ENCODE measurements at regions not wholly inside any gene's neighbourhood (a gene's known extent, or its start where the extent isn't known, plus 50 kb on each side); places are given as distances from the start of the nearest gene placed in this dataset.

DNA sequence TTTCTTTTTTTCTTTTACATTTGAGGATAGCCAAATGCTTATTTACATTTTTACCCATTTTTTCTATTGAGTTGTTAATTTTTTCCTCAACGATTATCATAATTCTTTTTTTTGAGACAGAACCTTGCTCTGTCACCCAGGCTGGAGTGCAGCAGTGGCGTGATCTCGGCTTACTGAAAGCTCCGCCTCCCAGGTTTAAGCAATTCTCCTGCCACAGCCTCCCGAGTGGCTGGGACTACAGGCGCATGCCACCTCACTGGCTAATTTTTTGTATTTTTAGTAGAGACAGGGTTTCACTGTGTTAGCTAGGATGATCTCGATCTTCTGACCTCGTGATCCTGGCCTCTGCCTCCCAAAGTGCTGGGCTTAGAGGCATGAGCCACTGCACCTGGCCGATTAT lies 208.7 kb downstream of the LIG4 start:
- DNase-seq (ENCODE audit: low read depth in 2 of 2, low spot score in 1 of 2): no peak

DNA sequence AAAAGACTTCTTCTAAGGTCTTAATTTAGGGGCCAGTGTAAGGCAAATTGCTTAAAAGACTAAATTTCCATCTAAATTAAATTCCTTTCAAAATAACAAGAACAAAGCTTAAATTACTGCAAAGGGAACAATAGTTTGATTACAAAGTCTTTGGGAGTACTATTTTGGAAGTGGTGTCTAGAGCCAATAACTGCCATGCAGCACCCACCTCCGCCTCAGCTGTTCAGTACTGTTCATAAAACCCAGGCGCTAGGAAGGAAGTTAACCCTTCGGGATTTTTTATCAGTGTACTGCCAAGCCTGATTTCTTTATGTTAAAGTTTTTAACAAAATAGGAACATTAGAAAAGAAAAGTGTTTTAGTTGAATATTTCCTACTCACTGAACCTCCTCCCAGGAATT lies 210.1 kb downstream of the LIG4 start:
- no peak for DNase-seq (ENCODE audit: low read depth in 2 of 2, low spot score in 1 of 2)

DNA sequence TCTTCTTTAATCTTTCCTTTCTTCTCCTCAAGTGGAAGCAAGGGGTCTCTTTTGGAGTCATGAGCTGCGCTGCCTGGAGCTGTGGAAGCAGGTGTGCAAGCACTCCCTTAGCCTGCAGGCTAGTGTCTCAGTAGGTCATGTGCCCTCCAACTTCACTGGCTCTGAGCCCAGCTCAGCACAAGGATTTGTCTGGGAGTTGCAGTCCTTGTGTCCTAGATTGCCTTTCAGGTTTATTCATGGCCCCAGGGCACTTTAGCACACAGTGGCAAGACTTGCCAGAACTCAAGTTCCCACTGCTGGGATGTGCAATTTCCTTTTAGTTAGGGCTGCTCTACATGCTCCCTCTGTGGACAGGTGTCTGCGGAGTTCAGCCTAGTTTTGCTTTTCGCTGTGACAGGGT lies 211.7 kb downstream of the LIG4 start:
- no peak for DNase-seq (ENCODE audit: low read depth in 2 of 2, low spot score in 1 of 2)

DNA sequence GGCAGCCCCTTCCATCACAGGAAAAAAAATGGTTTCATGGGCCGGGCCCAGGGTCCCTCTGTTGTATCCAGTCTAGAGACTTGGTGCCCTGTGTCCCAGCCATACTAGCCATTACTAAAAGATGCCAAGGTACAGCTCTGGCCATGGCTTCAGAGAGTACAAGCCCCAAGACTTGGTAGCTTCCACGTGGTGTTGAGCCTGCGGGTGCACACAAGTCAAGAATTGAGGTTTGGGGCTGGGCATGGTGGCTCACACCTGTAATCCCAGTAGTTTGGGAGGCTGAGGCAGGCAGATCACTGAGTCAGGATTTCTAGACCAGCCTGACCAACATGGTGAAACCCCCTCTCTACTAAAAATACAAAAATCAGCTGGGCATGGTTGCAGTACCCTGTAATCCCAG lies 214.3 kb downstream of the LIG4 start:
- no peak for DNase-seq (ENCODE audit: low read depth in 2 of 2, low spot score in 1 of 2)

DNA sequence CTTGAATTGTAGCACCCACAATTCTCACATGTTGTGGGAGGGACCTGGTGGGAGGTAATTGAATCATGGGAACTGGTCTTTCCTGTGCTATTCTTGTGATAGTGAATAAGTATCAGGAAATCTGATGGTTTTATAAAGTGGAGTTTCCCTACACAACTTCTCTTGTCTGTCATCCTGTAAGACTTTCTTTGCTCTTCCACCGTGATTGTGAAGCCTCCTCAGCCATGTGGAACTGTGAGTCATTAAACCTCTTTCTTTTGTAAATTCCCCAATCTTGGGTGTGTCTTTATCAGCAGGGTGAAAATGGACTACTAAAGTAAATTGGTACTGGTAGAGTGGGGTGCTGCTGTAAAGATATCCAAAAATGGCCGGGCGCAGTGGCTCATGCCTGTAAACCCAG lies 215.6 kb downstream of the LIG4 start:
- DNase-seq (ENCODE audit: low read depth in 2 of 2, low spot score in 1 of 2): no peak

DNA sequence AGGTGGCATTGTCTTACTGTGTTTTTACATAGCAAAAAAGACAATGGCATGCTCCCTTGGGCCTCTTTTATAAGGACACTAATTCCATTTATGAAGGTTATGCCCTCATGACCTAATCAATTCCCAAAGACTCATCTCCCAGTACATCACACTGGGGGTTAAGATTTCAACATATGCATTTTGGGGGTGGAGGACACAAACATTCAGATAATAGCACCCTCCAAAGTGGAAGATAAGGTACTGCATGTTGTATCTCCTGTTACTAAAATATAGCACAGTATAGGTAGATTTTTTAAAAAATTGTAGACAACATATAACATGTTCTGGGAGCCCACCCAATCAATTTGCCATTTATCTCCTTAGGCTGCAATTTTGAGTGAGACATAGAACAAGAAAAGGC lies 221.2 kb downstream of the LIG4 start:
- DNase-seq (ENCODE audit: low read depth in 2 of 2, low spot score in 1 of 2): no peak

DNA sequence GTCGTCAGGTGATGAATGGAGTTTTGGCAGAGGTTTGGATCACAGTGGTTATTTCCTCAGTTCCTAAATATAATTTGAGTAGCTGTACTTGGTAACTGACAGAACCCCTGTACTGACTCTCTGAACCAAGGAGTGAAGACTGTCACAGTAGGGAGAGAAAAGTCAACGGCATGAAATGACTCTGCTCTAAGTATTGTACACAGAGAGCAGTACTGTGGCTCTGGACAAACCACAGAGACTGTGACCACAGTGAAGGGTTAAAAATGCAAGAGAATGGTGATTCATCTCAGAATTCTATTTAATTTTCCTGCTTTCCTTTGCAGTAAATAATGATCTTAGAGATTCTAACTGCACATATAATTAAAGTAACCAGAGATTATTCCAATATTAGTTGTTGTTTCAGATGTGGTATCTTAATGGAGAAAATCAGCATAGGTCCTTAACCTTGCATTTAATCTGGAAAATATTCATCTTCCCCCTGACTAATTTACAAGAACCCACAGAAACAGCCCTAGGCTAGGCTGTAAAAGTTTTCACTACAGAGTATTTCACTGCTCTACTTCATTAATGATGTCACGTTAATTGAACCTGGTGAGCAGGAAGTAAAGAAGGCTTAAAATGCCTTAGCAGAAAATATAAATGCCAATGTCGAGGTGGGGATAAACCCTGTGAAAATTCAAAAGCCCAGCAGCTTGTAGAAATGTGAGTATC lies 221.9 kb downstream of the LIG4 start:
- DNase-seq (ENCODE audit: low read depth in 2 of 2, low spot score in 1 of 2): no peak

DNA sequence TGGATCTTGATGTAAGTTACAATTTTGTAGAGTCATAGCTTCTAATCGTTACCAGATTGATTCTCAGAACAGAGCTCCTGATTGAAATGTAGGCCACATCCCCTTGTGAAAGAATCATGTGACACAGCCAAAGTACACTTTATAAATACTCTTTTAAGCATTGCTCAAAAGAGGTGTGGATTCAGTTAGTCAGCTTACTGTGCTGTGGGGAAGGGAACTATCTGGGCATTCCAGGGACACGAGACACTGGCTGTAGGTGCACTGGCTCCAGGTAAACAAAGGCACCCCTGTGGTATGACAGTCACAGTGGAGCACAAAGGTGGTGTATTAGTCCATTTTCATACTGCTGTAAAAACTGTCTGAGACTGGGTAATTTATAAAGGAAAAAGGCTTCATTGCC lies 222.8 kb downstream of the LIG4 start:
- no peak for DNase-seq (ENCODE audit: low read depth in 2 of 2, low spot score in 1 of 2)

DNA sequence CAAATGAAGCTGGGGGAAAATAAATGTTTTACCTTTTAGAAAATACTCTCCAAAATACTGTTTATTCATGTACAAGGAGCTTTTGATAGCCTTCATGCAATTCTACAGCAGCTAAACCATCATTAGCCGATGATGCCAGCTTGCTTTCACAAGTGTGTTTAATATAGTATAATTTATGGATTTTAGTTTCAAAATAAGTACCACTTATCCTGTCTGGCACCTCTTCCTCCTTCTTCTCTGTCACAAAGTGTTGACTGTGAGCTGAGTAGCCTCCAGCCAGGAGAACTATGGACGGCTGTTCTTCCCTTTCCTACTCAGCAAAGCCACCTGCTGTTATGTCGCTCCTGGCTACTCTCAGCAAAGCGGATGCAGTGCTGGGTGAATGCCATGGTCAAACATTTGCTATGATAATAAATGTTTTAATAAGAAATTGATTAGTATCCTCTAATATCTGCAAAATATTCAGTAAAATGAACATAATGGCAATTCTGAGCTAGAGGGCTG lies 238.2 kb downstream of the LIG4 start:
- no peak for DNase-seq (ENCODE audit: low read depth in 2 of 2, low spot score in 1 of 2)

DNA sequence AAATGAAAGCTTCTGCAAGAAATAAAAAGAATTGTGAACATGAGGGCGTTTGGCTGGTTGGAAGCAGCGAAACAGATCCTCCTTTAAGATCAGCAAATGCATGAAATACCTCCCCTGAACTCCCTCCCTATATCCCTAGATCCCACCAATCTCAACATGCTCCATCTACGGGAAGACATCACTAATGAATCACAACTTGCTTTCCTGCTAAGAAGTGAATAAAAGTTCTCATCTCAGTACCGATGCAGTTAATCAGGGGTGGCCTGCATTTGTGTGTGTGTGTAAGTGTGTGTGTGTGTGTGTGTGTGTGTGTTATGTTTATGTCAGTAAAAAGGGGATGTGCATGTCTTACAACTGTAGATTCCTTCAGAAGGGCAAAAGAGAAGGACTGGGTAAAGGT lies 238.7 kb downstream of the LIG4 start:
- DNase-seq (ENCODE audit: low read depth in 2 of 2, low spot score in 1 of 2): no peak

DNA sequence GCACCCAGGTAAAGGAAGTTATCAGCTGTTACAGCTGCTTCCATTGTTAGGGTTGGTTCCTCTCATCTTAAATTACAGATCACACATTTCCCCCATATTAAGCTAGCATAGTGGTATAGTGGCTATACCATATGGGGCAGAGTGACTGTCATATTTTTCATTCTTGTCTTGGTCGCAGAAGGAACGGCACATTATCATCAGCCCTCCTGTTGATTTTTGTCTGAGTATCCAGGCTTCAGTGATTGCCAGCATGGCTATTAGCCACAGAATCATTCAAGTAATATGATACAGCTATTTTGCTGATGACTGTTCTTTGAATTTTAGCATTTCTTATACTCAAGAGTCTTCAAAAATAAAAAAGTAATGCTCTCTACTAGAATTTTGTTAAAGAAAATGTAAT lies 240.9 kb downstream of the LIG4 start:
- DNase-seq (ENCODE audit: low read depth in 2 of 2, low spot score in 1 of 2): no peak

DNA sequence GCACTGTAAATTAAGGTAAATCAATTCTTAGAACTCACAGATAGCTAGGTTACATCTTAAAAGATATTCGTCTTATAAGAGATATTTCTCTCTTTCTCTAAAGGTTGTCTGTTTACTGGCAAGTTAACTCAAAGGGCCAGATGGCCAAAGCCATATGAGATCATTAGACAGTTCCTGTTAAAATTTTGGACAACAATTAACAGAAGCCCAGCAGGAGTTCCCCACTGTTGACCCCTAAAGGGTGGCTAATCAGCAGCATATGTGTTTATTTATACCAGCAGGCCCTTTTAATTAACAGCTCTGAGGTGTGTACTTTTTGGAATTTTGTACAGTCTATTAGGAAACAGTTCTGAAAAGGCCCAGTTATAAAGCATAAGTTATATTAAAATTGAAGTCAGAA lies 245.8 kb downstream of the LIG4 start:
- no peak for DNase-seq (ENCODE audit: low read depth in 2 of 2, low spot score in 1 of 2)

DNA sequence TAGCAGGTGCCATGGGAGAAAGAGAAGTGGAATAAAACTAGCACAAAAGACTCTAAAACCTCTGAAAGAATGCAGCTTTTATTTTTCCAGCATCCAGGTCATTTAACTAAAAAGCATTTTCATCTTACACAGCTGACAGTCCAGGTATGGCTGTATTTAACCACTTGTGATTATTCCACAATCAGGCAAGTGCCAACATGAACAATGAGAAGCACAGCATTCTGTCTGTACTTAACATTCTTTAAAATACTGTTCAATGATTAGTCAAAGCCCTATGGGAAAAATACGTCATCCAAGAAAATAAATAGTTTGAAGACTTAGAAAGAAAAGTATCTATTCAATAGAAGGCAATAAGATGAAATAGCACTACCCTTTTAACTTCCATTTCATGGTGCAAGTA lies 246.9 kb downstream of the LIG4 start:
- no peak for DNase-seq (ENCODE audit: low read depth in 2 of 2, low spot score in 1 of 2)

DNA sequence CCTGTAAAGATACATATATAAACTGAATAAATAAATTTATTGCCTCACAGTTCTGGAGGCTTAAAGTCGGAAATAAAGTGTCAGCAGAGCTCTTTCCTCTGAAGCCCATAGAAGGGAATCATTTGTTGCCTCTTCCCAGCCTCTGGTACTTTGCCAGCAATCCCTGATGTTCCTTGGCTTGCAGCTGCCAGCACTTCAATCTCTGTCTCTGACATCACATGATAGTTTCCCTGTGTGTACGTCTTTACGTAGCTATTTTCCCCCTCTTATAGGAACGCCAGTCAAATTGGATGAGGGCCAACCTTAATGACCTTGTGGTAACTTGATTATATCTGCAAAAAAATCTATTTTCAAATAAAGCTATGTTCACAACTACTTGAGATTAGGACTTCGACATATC lies 250.9 kb downstream of the LIG4 start:
- no peak for DNase-seq (ENCODE audit: low read depth in 2 of 2, low spot score in 1 of 2)

DNA sequence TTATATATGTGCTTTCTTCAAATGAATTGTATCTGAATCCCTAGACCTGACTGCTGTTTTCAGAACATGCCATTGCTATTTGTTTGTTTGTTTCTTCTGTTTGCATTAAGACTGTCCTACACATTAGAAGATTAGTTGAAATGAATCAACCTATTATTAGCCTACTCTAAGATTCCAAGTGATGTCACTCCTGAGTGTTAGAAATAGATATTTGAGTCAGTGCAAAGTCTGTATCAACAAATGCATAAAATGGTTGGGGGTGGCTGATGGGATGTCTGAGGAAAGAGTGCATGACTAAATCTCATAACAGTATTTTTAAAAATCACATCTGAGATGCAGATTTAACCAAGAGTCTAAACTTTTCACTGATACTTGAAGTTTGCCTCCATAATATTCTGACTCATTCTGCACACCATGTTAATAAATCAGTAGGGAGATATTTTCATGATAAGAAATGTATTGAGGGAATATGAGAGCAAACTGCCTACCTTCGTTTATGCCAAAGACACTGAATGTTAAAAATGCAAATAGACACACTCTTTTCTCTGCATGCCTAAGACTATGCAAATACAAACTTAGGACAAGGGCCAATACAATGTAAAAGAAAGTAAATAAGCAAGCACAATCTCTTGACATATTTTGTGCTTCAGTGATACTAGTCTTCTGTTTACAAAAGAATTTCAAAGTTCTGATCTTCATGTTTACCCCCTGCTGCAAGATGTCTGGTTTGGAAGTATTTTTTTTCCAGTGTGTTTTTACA lies 253.3 kb downstream of the LIG4 start:
- no peak for DNase-seq (ENCODE audit: low read depth in 2 of 2, low spot score in 1 of 2)

DNA sequence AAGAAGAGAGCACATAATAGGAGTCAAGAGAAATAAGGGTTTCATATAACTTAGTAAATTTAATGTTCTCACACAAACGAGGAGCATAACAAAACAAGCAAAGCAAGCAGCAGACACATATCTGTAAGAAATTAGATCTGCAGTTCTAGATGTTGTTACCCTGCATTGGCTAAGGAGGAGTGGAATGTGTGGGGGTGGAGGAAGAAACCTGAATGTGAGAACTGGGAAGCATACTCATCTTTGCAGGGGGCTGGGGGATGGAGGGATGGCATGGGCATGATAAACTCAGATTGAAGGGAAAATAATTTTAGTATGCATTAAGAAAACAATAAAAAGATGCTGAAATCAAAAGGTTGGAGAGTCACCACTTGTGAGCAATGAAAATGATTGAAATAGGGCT lies 255.0 kb downstream of the LIG4 start:
- no peak for DNase-seq (ENCODE audit: low read depth in 2 of 2, low spot score in 1 of 2)

DNA sequence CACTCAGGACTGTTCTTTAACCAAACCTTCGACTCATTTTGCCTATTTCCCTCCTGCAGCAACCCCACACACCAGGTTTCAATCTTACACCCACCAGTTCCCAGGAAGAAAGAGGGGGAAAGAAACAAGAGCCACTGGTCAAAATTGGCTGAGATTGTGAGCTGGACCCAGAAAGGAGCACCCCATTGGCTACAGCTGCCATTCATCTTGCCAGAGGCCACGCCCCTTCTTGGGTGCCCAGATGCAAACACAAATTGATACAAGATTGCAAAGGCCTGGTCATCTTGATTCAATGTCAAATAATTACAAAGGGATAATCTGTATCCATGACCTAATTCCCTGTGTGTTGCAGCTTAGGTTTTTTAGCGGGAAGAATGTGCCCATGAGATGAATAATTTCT lies 258.4 kb downstream of the LIG4 start:
- no peak for DNase-seq (ENCODE audit: low read depth in 2 of 2, low spot score in 1 of 2)

DNA sequence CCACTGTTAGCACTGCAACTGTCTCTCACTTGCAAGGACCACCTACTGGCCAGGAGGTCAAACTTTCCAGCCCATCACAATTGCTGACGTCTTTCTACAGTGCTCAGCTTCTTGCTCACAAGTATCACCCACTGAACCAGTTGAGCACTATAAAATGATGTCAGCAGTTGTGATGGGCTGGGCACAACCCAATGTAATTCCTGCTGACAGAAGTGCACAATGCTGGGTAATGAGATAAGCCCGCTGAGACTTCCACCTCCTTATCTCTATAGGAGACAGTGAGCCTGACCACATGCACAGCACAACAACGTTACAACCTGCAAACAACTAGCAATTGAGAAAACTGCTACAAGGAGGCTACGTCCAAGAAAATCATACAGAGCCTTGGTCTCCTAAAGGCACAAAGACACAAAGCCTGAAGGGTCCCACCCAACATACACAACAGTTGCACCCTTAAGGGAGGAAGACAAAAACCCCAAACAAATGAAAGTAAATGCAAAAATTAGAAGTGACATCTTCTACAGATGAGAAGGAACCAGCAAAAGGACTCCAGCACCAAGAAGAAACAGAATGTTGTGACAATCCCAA lies 273.2 kb downstream of the LIG4 start:
- DNase-seq (ENCODE audit: low read depth in 2 of 2, low spot score in 1 of 2): no peak

DNA sequence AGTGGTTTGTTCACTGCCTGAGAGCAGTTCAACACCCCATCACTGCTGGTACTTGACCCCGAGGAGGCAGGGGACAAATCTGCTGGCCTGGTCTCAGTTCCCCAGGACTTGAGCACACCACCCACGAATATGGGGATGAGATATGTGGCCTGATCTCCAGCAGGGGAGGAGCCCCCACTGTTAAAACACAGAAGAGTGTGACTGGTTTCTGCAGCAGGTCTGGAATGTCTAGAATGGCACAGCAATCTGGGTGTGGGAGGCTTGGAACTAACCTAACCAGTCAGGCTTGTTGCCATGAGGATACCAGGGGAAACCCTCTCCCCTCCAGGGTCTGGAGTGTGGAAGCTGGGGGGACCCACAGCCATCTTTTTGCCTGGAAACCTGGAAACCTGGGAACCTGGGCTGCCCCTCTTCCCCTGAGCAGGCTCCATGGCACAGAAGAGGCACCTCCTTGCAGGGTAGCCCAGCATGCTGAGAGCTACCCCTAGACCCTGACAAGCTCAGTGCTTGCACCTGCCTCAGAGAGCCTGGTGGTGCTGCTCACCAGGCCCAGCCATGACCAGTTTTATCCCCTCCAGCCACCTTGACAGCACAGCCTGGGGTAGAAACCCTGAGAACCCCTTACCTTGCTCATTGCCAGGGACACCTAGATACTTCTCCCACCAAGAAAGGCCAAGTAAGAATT lies 273.8 kb downstream of the LIG4 start:
- DNase-seq (ENCODE audit: low read depth in 2 of 2, low spot score in 1 of 2): no peak

DNA sequence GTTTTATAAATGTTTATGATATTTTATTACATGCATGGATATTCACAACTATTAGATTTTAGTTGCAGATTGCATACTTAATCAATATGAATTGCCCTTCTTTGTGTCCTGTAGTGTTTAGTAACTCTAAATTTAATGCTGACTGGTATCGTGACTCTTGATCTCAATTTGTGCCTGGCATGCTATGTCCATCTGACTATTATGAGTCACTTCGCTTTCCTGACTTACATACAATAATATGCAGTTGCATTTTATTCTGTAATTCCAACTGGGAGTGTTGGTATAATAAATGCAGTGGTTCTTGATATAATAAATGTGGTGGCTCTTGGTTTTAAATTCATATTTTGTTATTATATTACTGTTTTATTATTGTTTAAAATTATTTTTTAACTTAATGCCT lies 277.5 kb downstream of the LIG4 start:
- DNase-seq (ENCODE audit: low read depth in 2 of 2, low spot score in 1 of 2): no peak

DNA sequence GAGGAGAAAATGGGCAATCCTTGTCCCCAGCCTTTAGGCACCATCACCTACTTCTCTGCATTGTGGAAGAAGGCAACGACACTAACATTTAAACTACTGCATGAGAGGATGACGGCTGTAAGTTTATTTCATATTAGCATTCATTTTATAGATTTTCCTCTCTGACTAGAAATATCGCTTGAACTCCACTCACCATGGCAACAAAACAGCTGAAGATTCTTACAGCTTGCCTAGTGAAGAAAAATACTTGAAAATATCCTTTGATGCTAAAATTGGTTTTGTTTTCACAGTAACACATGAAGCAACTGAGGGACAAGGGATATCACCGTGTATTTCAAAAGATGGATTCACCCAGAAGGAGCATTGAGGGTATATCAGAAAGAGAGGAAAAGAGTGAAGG lies 284.3 kb downstream of the LIG4 start:
- no peak for DNase-seq (ENCODE audit: low read depth in 2 of 2, low spot score in 1 of 2)

DNA sequence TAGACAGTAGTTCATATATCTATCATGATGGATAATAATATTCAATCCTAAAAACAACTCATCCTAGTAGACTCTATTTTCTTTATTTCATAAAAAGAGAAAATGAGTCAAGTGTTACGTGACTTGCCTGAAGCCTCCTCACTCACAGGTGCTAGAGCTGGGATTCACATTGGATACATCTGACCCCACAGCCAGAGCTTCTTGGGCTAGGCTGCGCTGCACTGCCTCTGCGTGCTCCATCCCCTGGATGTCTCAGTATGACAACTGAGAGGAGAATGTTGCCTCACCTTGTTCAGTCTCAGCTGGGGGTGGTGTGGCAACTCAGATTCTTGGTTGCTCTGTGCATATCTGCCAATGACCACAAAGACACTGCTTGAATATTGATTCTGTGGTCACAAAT lies 286.6 kb downstream of the LIG4 start:
- no peak for DNase-seq (ENCODE audit: low read depth in 2 of 2, low spot score in 1 of 2)
